Esophagus muscularis mucosa (tissue), 4 donors: ENCODE measurements at regions not wholly inside any gene's neighbourhood (a gene's known extent, or its start where the extent isn't known, plus 50 kb on each side); places are given as distances from the start of the nearest gene placed in this dataset.

Source experiments
- DNase-seq: peaks from one replicate; pipeline ENCODE4 v3.0.0-alpha.2; 2017; ENCODE audit errors: extremely low spot score
- H3K27ac ChIP-seq, 4 donors: fragments of 200-600 bp; sonication (generic); replicated peaks in 1 of 4; 1 replicate in 3 of 4; 2 replicates in 1 of 4; pipeline ENCODE4 v1.5.1; 2016 to 2019; ENCODE audit warnings: mild to moderate bottlenecking in 1 of 4
- H3K27me3 ChIP-seq, 4 donors: fragments of 200-600 bp; sonication (generic); one replicate each; pipeline versions ENCODE4 v1.5.1 to v1.6.0; 2016 to 2019
- H3K36me3 ChIP-seq, 4 donors: fragments of 200-600 bp; sonication (generic); one replicate each; pipeline ENCODE4 v1.5.1; 2016 to 2019
- H3K4me1 ChIP-seq, 4 donors: fragments of 200-600 bp; sonication (generic); one replicate each; pipeline ENCODE4 v1.5.1; 2016 to 2019
- H3K4me3 ChIP-seq, 4 donors: fragments of 200-600 bp; sonication (generic); 1 replicate in 2 of 4; 2 replicates in 2 of 4; pipeline ENCODE4 v1.5.1; 2016 to 2019; ENCODE audit warnings: mild to moderate bottlenecking in 4 of 4, moderate library complexity in 1 of 4
- H3K9me3 ChIP-seq, 4 donors: fragments of 200-600 bp; sonication (generic); 1 replicate in 3 of 4; 2 replicates in 1 of 4; pipeline ENCODE4 v1.5.1; 2016 to 2019
- EP300 ChIP-seq: sonication (generic); formaldehyde crosslinking; IDR thresholded peaks from one replicate; pipeline ENCODE4 v1.6.1; 2017; ENCODE audit warnings: antibody characterized with exemption
- POLR2A ChIP-seq: fragments of 450-650 bp; IDR thresholded peaks from one replicate; pipeline ENCODE4 v1.6.1; 2017; ENCODE audit warnings: antibody characterized with exemption, moderate library complexity, mild to moderate bottlenecking, low read depth
- POLR2AphosphoS5 ChIP-seq, 2 donors: sonication (generic); formaldehyde crosslinking; IDR thresholded peaks; one replicate each; pipeline ENCODE4 v1.6.1; 2017; ENCODE audit warnings: antibody characterized with exemption in 2 of 2
- WGBS: methylation state at CpG from one replicate; pipeline ENCODE4 v1.1.5; 2018; 5-methylcytosine and 5-hydroxymethylcytosine counted together
- intact Hi-C: fragments of 100-400 bp; cut with DNase I; formaldehyde crosslinking; loops from one replicate; pipeline ENCODE4 v1.15.1; 2023
- TF ChIP-seq, protein P1 (sequence below), 3 experiments: fragments of 200-600 bp in 2 of 3; fragments of 450-650 bp in 1 of 3; sonication (generic) in 2 of 3; IDR thresholded peaks; one replicate each; pipeline ENCODE4 v1.5.1; 2017 to 2019; ENCODE audit warnings: antibody characterized with exemption in 3 of 3, mild to moderate bottlenecking in 2 of 3, moderate library complexity in 1 of 3

DNA sequence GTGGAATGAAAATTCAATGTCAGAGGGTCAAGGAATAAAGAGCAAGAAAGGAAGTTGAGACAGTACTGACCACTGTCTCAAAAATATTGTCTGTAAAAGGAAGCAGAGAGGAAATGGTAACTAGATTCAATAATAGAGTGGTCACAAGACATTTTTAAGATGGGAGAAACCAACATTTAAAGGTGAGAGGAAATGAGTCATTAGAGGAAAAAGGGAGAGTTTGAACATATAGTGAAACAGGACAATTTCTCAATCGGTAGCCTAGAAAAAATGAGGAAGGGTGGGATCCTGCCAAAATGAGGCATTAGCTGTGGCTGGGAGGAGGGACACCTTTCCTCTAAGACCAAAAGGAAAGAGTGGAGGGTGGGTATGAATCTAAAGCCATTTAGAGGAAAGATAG lies 288.5 kb downstream of the SP3 start:
- no peaks in the 10 kb centered on the region for H3K4me1 ChIP-seq
- TF ChIP-seq POLR2A: no peak
- TF ChIP-seq, protein P1, sequence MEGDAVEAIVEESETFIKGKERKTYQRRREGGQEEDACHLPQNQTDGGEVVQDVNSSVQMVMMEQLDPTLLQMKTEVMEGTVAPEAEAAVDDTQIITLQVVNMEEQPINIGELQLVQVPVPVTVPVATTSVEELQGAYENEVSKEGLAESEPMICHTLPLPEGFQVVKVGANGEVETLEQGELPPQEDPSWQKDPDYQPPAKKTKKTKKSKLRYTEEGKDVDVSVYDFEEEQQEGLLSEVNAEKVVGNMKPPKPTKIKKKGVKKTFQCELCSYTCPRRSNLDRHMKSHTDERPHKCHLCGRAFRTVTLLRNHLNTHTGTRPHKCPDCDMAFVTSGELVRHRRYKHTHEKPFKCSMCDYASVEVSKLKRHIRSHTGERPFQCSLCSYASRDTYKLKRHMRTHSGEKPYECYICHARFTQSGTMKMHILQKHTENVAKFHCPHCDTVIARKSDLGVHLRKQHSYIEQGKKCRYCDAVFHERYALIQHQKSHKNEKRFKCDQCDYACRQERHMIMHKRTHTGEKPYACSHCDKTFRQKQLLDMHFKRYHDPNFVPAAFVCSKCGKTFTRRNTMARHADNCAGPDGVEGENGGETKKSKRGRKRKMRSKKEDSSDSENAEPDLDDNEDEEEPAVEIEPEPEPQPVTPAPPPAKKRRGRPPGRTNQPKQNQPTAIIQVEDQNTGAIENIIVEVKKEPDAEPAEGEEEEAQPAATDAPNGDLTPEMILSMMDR (IDR thresholded peaks at IDR 0.05): no peak
- TF ChIP-seq EP300: no peak
- TF ChIP-seq POLR2AphosphoS5 (IDR thresholded peaks at IDR 0.05): no peak
- no peak for DNase-seq
- intact Hi-C loops: no loop called here
- no peak overlapping the region for H3K27ac ChIP-seq
- H3K4me3 ChIP-seq: no peak overlapping the region
- H3K27me3 ChIP-seq: peaks cover 0 to 7% (median 0%) of the 10 kb centered on the region in 4 donors
- 62% methylated on average over 1 of the region's 1 CpG for WGBS
- no peaks in the 10 kb centered on the region for H3K36me3 ChIP-seq
- peaks cover 0 to 11% (median 7%) of the 10 kb centered on the region in 4 donors for H3K9me3 ChIP-seq

DNA sequence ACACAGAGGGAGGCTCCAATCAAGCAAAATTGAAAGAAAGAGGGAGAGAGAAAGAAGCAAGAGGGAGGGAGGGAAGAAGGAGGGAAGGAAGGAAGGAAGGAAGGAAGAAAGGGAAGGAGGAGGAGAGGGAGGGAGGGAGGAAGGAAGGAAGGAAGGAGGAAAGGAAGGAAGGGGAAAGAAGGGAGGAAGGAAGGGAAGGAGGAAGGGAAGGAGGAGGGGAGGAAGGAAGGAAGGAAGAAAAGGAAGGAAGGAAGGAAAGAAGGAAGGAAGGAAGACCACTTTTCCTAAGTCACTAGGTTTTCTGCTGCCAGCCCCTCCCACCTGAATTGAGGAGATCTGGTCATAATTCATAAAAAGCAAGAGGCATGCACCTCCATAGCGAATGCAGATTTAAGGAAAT lies 287.0 kb downstream of the SP3 start:
- intact Hi-C loops: no loop called here
- Histone ChIP-seq H3K27me3 (peaks cover 0 to 5% (median 0%) of the 10 kb centered on the region in 4 donors), H3K4me3 (no peak overlapping the region), H3K4me1 (no peaks in the 10 kb centered on the region), H3K9me3 (peaks cover 0 to 13% (median 11%) of the 10 kb centered on the region in 4 donors), H3K27ac (no peak overlapping the region), H3K36me3 (no peaks in the 10 kb centered on the region)
- TF ChIP-seq POLR2AphosphoS5 (IDR thresholded peaks at IDR 0.05) (no peak), EP300 (no peak), POLR2A (no peak)
- TF ChIP-seq, protein P1 (IDR thresholded peaks at IDR 0.05): no peak
- no peak for DNase-seq
- WGBS: 71% methylated on average over 1 of the region's 1 CpG

DNA sequence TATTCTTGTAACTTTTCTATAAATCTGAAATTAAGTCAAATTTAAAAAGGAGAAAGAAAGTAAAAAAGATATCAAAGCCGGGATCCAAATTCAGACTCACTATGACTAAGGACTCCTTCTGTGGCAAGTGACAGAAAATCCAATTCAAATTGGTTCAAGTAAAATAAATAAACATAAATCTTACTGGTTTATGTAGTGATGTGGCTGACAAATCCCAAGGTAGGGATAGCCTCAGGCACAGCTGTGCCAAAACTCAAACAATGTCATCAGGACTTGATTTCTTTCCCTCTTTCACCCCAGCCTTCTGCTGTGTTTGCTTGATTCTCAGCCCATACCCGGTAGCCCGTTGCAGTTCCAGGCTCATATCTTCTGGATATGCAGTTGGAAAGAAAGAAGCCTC lies 284.6 kb downstream of the SP3 start:
- no peak overlapping the region for H3K4me3 ChIP-seq
- no peaks in the 10 kb centered on the region for H3K4me1 ChIP-seq
- no peak overlapping the region for H3K27ac ChIP-seq
- intact Hi-C loops: no loop called here
- WGBS: 44% methylated on average over 3 of the region's 3 CpGs
- DNase-seq: no peak
- no peaks in the 10 kb centered on the region for H3K36me3 ChIP-seq
- no peak for TF ChIP-seq POLR2A
- TF ChIP-seq, protein P1 (IDR thresholded peaks at IDR 0.05): no peak
- no peak for TF ChIP-seq EP300
- no peak for TF ChIP-seq POLR2AphosphoS5 (IDR thresholded peaks at IDR 0.05)
- no peaks in the 10 kb centered on the region for H3K27me3 ChIP-seq
- peaks cover 0 to 13% (median 11%) of the 10 kb centered on the region in 4 donors for H3K9me3 ChIP-seq

DNA sequence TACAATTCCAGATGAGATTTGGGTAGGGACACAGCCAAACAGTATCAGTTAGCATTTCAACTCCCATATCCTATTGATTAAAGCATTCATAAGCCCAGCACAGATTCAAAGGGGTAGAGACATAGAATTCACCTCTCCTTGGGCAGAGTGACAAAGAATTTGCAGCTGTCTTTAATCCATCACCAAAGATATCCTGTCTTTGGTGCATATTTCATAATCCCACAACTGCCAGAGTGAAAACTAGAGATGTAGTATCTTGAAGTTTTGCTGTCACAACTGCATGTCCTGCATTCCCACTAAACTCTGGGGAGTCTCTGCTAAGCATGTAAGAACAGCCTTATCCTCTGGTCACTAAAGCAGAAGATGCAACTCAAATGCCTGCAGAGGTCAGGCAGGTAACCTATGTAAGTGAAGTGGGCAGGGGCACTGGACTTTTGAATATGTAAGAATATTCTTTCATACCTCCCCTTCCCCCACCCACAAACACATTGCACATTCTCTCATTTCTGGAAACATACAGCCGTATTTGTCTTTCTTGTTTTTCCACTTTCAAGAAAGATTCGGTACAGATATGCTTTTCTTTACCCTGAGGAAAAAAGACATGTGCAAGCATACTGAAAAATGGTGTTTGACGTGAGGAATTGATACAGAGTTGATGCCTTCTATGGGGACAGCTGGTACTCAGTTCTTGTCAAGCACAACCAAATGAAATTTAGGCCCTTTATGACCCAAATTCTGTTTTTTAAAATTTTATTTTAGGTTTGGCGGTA lies 283.1 kb downstream of the SP3 start:
- no peak overlapping the region for H3K4me3 ChIP-seq
- TF ChIP-seq POLR2AphosphoS5 (IDR thresholded peaks at IDR 0.05): no peak
- TF ChIP-seq POLR2A: no peak
- no peak for TF ChIP-seq EP300
- TF ChIP-seq, protein P1 (IDR thresholded peaks at IDR 0.05): no peak
- intact Hi-C loops: no loop called here
- peaks cover 0 to 13% (median 11%) of the 10 kb centered on the region in 4 donors for H3K9me3 ChIP-seq
- no peaks in the 10 kb centered on the region for H3K4me1 ChIP-seq
- H3K27me3 ChIP-seq: no peaks in the 10 kb centered on the region
- H3K36me3 ChIP-seq: no peaks in the 10 kb centered on the region
- DNase-seq: no peak
- 85% methylated on average over 4 of the region's 4 CpGs for WGBS
- H3K27ac ChIP-seq: no peak overlapping the region
